ENCODE measurements at regions not wholly inside any gene's neighbourhood (a gene's known extent, or its start where the extent isn't known, plus 50 kb on each side); places are given as distances from the start of the nearest gene placed in this dataset.

DNA sequence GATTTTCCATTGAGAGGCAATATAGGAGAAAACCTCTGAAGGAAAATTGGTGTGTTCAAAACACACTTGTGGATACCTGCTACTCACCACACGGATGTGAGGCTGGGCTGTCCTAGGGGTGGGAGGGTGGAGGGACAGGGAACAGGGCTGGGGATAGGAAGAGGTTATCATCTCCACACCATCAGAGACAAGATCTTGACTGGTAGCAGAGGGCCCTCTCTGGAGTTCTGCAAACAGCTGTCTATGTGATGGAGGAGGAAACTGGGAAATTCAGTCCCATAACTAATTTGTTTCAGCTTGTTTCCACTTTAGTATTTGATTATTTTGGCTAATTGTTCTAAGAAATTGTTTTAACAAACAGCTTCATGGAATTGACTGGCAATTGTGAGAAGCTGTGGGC is 91.6 kb upstream of the FSTL4 start:
- Histone ChIP-seq H3K27ac (ENCODE audit: poor library complexity, severe bottlenecking) (no peak overlapping the region), H3K36me3 (ENCODE audit: low read depth) (no peaks in the 10 kb centered on the region), H3K4me3 (ENCODE audit: severe bottlenecking) (no peak overlapping the region), H3K9me3 (ENCODE audit: severe bottlenecking) (no peaks in the 10 kb centered on the region), H3K4me1 (ENCODE audit: insufficient read depth, poor library complexity, severe bottlenecking) (no peaks in the 10 kb centered on the region), H3K27me3 (ENCODE audit: insufficient read depth, poor library complexity, severe bottlenecking) (no peaks in the 10 kb centered on the region)
- no peak for ATAC-seq (ENCODE audit: low read depth)
- TF ChIP-seq, protein P1, sequence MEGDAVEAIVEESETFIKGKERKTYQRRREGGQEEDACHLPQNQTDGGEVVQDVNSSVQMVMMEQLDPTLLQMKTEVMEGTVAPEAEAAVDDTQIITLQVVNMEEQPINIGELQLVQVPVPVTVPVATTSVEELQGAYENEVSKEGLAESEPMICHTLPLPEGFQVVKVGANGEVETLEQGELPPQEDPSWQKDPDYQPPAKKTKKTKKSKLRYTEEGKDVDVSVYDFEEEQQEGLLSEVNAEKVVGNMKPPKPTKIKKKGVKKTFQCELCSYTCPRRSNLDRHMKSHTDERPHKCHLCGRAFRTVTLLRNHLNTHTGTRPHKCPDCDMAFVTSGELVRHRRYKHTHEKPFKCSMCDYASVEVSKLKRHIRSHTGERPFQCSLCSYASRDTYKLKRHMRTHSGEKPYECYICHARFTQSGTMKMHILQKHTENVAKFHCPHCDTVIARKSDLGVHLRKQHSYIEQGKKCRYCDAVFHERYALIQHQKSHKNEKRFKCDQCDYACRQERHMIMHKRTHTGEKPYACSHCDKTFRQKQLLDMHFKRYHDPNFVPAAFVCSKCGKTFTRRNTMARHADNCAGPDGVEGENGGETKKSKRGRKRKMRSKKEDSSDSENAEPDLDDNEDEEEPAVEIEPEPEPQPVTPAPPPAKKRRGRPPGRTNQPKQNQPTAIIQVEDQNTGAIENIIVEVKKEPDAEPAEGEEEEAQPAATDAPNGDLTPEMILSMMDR (IDR thresholded peaks at IDR 0.05; ENCODE audit: poor library complexity, severe bottlenecking): no peak
- no peak for DNase-seq (ENCODE audit: low spot score)

GRCh38 chr5:133702791-133703770 is 90.7 kb upstream of the FSTL4 start:
- H3K27ac ChIP-seq (ENCODE audit: poor library complexity, severe bottlenecking): no peak overlapping the region
- no peaks in the 10 kb centered on the region for H3K4me1 ChIP-seq (ENCODE audit: insufficient read depth, poor library complexity, severe bottlenecking)
- H3K4me3 ChIP-seq (ENCODE audit: severe bottlenecking): no peak overlapping the region
- ATAC-seq (ENCODE audit: low read depth) (no peak), DNase-seq (ENCODE audit: low spot score) (no peak)
- TF ChIP-seq, protein P1 (IDR thresholded peaks at IDR 0.05; ENCODE audit: poor library complexity, severe bottlenecking): no peak
- no peaks in the 10 kb centered on the region for H3K27me3 ChIP-seq (ENCODE audit: insufficient read depth, poor library complexity, severe bottlenecking)
- no peaks in the 10 kb centered on the region for H3K36me3 ChIP-seq (ENCODE audit: low read depth)
- no peaks in the 10 kb centered on the region for H3K9me3 ChIP-seq (ENCODE audit: severe bottlenecking)

DNA sequence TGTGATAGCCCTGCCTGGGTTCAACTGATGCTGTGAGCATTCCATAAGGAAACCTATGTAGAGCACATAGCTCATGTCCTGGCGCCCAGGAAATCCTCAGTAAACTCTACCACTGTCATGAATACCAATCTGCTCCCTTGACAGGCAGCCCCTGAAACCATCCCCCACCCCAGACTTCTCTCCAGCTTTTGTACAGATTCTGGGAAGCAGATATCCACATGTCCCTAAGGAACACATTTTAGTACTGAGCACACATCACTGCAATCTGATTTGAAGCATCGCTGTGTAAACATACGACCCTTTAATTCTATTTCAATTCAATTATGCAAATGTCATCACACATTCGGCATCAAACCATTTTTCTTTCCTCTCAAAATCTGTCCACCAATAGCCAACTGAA is 89.5 kb upstream of the FSTL4 start:
- Histone ChIP-seq H3K27me3 (ENCODE audit: insufficient read depth, poor library complexity, severe bottlenecking) (no peaks in the 10 kb centered on the region), H3K36me3 (ENCODE audit: low read depth) (no peaks in the 10 kb centered on the region), H3K9me3 (ENCODE audit: severe bottlenecking) (no peaks in the 10 kb centered on the region), H3K27ac (ENCODE audit: poor library complexity, severe bottlenecking) (no peak overlapping the region), H3K4me1 (ENCODE audit: insufficient read depth, poor library complexity, severe bottlenecking) (no peaks in the 10 kb centered on the region), H3K4me3 (ENCODE audit: severe bottlenecking) (no peak overlapping the region)
- TF ChIP-seq, protein P1 (IDR thresholded peaks at IDR 0.05; ENCODE audit: poor library complexity, severe bottlenecking): no peak
- no peak for DNase-seq (ENCODE audit: low spot score)
- no peak for ATAC-seq (ENCODE audit: low read depth)

GRCh38 chr5:133700251-133700650 is 87.9 kb upstream of the FSTL4 start:
- no peak for ATAC-seq (ENCODE audit: low read depth)
- Histone ChIP-seq H3K27me3 (ENCODE audit: insufficient read depth, poor library complexity, severe bottlenecking) (no peaks in the 10 kb centered on the region), H3K4me3 (ENCODE audit: severe bottlenecking) (no peak overlapping the region), H3K4me1 (ENCODE audit: insufficient read depth, poor library complexity, severe bottlenecking) (no peaks in the 10 kb centered on the region), H3K36me3 (ENCODE audit: low read depth) (no peaks in the 10 kb centered on the region), H3K27ac (ENCODE audit: poor library complexity, severe bottlenecking) (no peak overlapping the region), H3K9me3 (ENCODE audit: severe bottlenecking) (no peaks in the 10 kb centered on the region)
- TF ChIP-seq, protein P1 (IDR thresholded peaks at IDR 0.05; ENCODE audit: poor library complexity, severe bottlenecking): no peak
- no peak for DNase-seq (ENCODE audit: low spot score)

Data from RWPE2 (cell line).